Keratinocyte (primary cell): ENCODE measurements at regions not wholly inside any gene's neighbourhood (a gene's known extent, or its start where the extent isn't known, plus 50 kb on each side); places are given as distances from the start of the nearest gene placed in this dataset.

Experiments
- DNase-seq: peaks from one replicate; pipeline ENCODE4 v3.0.0-alpha.2; 2011; ENCODE audit warnings: low read depth, missing footprints, low spot score
- FAIRE-seq: peaks from 2 replicates; lab custom pipeline; 2011; peaks lifted over from hg19 to GRCh38; lab: Jason Lieb, UNC
- H2AFZ ChIP-seq: 2 replicates; pipeline ENCODE4 v1.6.0; 2012; ENCODE audit warnings: low read length, control low read depth, inconsistent platforms; ENCODE audit not compliant: control insufficient read depth
- H3K27ac ChIP-seq: 2 replicates; pipeline ENCODE4 v1.5.1; 2011; ENCODE audit warnings: low read length; ENCODE audit not compliant: control insufficient read depth, insufficient read depth
- H3K27me3 ChIP-seq: 3 replicates; pipeline ENCODE4 v1.6.0; 2011; ENCODE audit warnings: low read length; ENCODE audit not compliant: control insufficient read depth, insufficient read depth; ENCODE audit errors: extremely low read depth
- H3K36me3 ChIP-seq, 2 experiments: 2 replicates in 1 of 2; 3 replicates in 1 of 2; pipeline ENCODE4 v1.5.1; 2011; ENCODE audit warnings: low read length in 2 of 2, mild to moderate bottlenecking in 1 of 2; ENCODE audit not compliant: control insufficient read depth in 2 of 2, insufficient read depth in 2 of 2; ENCODE audit errors: extremely low read depth in 1 of 2
- H3K4me1 ChIP-seq: 3 replicates; pipeline ENCODE4 v1.5.1; 2011; ENCODE audit warnings: low read length; ENCODE audit not compliant: control insufficient read depth, insufficient read depth; ENCODE audit errors: extremely low read depth
- H3K4me2 ChIP-seq: 3 replicates; pipeline ENCODE4 v1.6.0; 2011; ENCODE audit warnings: low read depth, low read length; ENCODE audit not compliant: control insufficient read depth, insufficient read depth; ENCODE audit errors: extremely low read depth
- H3K4me3 ChIP-seq, 3 experiments: fragments of 200-600 bp in 1 of 3; sonication (generic) in 1 of 3; 2 replicates in 2 of 3; 3 replicates in 1 of 3; pipeline ENCODE4 v1.5.1; 2011 to 2016; ENCODE audit warnings: low read length in 3 of 3, mild to moderate bottlenecking in 3 of 3, control low read depth in 2 of 3, inconsistent platforms in 1 of 3, low read depth in 1 of 3, mixed read lengths in 1 of 3, mixed run types in 1 of 3, moderate library complexity in 1 of 3; ENCODE audit not compliant: control insufficient read depth in 2 of 3, insufficient read depth in 2 of 3; ENCODE audit errors: extremely low read depth in 1 of 3
- H3K79me2 ChIP-seq: 2 replicates; pipeline ENCODE4 v1.6.0; 2012; ENCODE audit warnings: low read length; ENCODE audit not compliant: control insufficient read depth, insufficient read depth
- H3K9ac ChIP-seq: 3 replicates; pipeline ENCODE4 v1.6.0; 2011; ENCODE audit warnings: low read length; ENCODE audit not compliant: control insufficient read depth, insufficient read depth; ENCODE audit errors: extremely low read depth
- H3K9me1 ChIP-seq: 3 replicates; pipeline ENCODE4 v1.6.0; 2011; ENCODE audit warnings: low read length; ENCODE audit not compliant: control insufficient read depth, insufficient read depth; ENCODE audit errors: extremely low read depth
- H3K9me3 ChIP-seq: 2 replicates; pipeline ENCODE4 v1.5.1; 2012; ENCODE audit warnings: low read depth, low read length; ENCODE audit not compliant: control insufficient read depth
- H4K20me1 ChIP-seq: 3 replicates; pipeline ENCODE4 v1.6.0; 2011; ENCODE audit warnings: low read length; ENCODE audit not compliant: control insufficient read depth, insufficient read depth; ENCODE audit errors: extremely low read depth
- CTCF ChIP-seq, 3 experiments: IDR thresholded peaks in 1 of 3; conservative IDR thresholded peaks in 1 of 3; optimal IDR thresholded peaks in 1 of 3; 2 replicates in 2 of 3; 3 replicates in 1 of 3; pipeline versions ENCODE3 to v1.5.1; 2011; ENCODE audit warnings: low read length in 3 of 3, mild to moderate bottlenecking in 3 of 3, moderate library complexity in 2 of 3, control low read depth in 1 of 3, inconsistent platforms in 1 of 3; ENCODE audit not compliant: insufficient read depth in 2 of 3; ENCODE audit errors: extremely low read depth in 1 of 3
- EZH2 ChIP-seq: IDR thresholded peaks from one replicate; pipeline ENCODE4 v1.6.1; 2012; ENCODE audit warnings: inconsistent platforms, mild to moderate bottlenecking, low read length, moderate library complexity
- dilution Hi-C: fragments of 300-500 bp; cut with MboI; formaldehyde crosslinking; loops from one replicate; pipeline ENCODE4 v1.7.0; 2020; ENCODE audit warnings: low sequenced_read_pairs; ENCODE audit not compliant: extremely low pct_ligation_motif_present

DNA sequence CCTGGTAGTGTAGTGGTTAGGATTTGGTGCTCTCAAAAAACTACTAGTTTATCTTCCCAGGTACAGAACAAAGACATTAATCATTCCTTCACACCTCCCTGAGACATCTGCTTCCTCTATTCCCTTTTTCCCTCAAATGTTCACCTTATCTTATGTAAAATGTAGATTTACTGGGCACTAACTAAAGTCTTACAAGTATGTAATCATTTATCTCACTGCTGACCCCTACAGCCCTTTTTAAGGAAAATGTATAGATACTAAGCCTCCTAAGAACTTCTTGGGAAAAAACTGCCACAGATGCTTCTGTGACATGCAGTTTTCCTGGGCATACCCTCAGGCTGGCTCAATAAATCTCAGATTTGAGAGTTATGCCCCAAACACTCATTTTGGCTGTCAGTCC, 50.8 kb upstream of the NEK7 start:
- Histone ChIP-seq H2AFZ (no peak overlapping the region), H4K20me1 (no peaks in the 10 kb centered on the region), H3K27me3 (no peaks in the 10 kb centered on the region), H3K4me3 (no peak overlapping the region), H3K79me2 (no peaks in the 10 kb centered on the region), H3K4me2 (no peak overlapping the region), H3K9me1 (no peaks in the 10 kb centered on the region), H3K9me3 (no peaks in the 10 kb centered on the region), H3K27ac (no peak overlapping the region), H3K4me1 (no peaks in the 10 kb centered on the region), H3K36me3 (no peaks in the 10 kb centered on the region), H3K9ac (no peak overlapping the region)
- TF ChIP-seq EZH2, result no peak
- no peak for TF ChIP-seq CTCF (optimal IDR thresholded peaks at IDR 0.05 in 1 of 3, IDR thresholded peaks at IDR 0.05 in 1 of 3, conservative IDR thresholded peaks at IDR 0.05 in 1 of 3; ENCODE audit: extremely low read depth in 1 of 3, insufficient read depth in 2 of 3, low read length in 3 of 3)
- no peak for FAIRE-seq
- dilution Hi-C loops, result no loop called here
- DNase-seq, result no peak
